Kidney tubule cell (primary cell): ENCODE measurements at regions not wholly inside any gene's neighbourhood (a gene's known extent, or its start where the extent isn't known, plus 50 kb on each side); places are given as distances from the start of the nearest gene placed in this dataset.
"Not testable (repeated sequence)": the region's sequence is repeated elsewhere in the genome, so short reads cannot be mapped to it uniquely, and the experiment has no call there.

Source experiments
- DNase-seq: peaks from one replicate; pipeline ENCODE4 v3.0.0-alpha.2; 2018; ENCODE audit warnings: low spot score

DNA sequence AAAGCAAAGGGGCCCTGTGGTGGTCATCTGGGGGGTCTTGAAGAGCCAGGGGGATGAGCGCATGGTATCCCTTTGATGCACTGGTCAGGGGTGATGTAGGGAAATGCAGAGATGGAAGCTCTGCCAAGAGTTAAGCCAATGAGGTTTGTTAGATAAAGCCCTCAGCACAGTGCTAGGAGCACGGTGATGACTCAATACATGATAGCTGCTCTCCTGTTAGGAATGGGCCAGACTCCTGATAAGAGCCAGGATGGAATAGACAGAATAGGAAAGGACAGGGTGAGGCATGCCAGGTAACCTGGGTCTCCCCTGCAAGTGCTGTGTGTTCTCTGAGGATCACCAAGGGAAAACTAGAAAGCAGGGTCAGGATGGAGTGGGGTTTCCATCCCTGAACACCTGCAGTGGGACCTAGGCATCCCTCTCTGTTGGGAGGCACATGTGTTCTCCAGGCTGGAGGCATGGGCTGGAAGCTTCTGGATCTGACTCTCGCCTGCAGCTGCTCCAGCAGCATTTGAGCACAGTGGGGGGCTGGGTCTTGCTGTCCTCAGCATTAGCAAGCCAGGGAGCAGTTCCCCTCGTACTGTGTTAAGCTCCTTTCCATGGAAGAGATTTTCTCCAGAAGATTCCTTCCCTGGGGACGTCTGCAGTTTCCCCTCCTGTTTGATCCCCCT, 71.8 kb upstream of the TIAM2 start:
- DNase-seq: no peak

DNA sequence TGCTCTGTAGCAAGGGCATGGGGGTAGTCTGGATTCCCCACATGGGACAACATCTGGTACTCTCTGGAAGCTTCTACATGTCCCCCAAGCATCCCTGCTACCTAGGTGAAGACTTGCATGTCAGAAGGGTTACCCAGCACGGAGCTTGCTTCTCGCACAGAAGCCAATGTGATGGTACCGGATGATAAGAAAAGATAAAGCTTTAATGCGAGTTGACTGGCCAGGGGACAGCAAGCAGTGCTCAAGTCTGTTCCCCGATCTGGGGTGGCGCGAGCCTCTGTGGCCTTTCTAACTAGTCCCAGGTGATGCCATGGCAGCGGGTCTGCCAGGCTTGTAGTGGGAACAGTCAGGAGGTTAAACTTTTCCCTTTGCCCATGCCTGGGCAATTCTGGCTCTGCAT, 70.0 kb upstream of the TIAM2 start:
- no peak for DNase-seq

DNA sequence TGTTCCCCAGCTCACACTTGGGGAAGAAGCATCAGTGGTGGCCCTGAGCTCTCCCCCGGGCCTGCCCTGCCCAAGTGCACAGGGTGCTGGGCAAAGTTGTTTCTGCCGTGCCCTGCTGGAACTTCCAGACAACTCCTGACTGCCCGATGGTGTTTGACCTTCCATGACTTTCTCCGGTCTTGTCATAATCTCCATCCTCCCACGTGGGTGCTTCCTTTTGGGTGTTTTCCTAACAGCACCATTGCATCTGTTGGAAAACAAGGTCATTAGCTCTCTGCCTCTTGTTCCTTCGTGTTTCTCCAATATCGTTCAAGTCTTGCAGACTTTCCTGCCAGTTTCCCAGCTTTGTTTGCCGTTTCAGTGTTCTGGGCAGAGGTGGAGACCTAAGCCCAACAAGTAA, 68.7 kb upstream of the TIAM2 start:
- no peak for DNase-seq

DNA sequence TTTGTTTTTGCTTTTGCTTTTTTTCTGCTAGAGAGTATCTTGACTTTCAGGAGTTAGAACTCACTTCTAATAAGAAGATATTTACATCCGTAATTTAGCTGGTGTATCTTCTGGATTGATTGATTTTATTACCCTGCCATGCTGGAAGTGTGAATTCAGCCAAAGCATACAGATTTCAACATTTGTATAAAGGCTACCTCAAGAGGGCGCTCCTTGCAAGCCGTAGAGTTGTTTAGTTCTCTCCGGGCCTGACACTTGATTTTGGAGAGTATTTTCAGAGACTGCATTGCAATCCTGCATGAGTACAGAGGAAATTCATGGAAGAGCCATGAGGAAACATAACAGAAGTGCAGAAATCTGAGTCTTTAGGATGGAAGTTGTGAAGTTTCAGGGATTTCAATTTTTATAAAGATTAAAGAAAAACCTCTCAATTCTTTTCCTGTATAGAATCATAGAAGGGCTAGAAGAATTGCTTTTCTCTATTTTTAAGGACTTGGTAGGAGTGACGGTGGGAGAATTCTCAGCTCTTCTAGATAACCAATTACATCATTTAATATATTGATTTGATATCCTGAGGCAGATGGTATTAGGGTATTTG, 66.7 kb upstream of the TIAM2 start:
- peak; percentile 68 for DNase-seq

DNA sequence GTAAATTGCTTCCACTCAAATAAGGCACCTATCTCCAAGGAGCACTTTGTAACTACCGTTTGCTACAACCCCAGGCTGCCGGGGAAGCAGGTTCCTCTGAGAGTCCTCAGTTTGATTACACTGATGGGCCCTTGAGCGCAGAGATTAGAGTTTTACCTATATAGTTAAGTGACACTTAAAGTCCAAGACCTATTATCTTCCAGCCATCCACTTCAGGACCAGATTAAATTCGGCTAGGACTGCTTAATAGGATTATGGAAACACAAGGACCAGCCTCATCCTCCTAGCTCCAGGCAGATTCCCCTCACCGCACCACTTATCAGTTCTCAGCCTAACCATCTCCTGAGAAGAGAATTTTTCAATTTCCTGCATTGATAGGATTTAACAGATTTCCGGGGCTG, 64.7 kb upstream of the TIAM2 start:
- DNase-seq: no peak

DNA sequence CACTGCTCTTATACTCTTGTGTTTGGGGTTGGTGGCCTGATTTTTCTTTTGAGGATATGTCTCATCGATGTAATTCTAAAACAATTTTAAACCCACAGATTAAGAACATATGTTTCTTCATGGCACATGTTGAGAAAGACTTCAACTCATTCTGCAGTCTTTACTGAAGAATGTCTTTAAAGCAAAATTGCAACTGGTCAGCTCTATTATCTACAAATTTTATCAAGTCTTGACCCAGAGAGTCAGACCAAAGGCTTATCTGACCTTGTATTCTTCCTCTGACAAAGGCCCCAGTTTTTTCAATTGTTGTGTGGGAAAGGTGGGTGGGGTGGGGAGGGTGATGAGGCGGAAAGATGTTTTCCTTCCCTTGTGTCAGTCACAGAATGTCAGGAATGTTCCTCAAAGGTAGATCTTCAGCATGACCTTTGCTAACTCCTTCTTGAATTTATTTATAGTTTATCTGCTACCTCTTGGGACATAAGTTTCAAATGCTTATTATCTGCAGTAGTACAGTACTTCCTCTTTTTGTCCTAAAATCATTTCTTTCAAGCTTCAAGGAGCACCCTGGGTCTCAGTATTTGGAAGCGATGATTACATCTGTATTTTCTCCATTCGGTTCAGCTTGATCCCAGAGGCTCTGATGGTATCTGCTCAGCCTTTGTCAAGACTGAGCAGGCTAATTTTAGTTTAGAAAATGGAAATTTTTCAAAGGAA, 63.2 kb upstream of the TIAM2 start:
- peak; percentile 51 for DNase-seq

DNA sequence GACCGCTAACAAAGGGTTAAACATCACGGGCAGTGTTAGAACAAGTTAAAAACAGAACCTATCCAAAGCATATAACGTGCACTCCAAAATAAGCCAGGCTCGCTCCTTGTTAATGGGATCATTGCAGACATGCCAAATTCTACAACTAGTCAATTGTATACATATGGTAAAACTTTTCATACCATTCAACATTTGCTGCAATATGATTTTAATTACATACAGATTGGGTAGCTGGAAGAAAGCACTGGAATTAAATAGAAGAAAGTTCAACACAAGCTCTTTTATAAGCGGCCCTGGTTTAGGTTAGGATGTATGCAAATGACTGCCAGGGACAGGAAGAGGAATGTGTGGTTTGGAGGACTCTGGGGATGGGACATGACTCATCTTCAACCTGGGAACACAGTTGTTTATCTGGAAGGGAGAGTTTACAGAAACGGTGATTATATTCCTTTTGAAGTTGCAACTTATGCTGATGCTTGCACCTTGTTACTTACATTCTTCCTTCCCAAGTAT, 62.5 kb upstream of the TIAM2 start:
- peak; percentile 70 for DNase-seq

DNA sequence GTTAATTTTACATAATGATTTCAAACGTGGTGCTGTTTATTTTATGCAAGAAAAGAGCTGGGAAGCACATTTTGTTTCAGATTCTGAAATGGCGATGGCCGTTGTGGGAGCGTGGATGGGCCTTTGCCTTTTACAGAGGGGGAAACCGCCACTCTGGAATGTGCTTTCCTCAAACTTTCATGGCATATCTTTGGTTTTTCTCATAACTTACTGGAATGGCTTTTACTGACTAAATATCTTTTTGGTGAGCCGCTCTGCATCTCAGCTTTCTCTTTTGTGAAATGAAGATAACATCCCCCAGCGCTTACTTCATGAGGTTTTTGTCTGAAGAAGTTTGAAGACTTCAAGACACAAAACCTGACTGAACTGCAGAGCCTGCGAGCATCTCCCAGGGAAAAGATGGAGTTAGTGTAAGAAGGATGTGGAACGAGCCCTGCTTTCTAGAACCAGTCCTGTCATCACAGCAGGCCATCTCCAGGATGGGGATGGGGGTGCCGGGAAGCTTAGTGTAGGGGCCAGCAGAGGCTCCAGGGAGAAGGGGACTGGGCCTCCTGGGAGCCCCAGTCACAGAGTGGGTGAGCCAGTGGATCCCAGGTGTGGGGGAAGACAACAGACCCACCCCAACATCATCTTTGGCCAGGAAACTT, 61.8 kb upstream of the TIAM2 start:
- DNase-seq: no peak

DNA sequence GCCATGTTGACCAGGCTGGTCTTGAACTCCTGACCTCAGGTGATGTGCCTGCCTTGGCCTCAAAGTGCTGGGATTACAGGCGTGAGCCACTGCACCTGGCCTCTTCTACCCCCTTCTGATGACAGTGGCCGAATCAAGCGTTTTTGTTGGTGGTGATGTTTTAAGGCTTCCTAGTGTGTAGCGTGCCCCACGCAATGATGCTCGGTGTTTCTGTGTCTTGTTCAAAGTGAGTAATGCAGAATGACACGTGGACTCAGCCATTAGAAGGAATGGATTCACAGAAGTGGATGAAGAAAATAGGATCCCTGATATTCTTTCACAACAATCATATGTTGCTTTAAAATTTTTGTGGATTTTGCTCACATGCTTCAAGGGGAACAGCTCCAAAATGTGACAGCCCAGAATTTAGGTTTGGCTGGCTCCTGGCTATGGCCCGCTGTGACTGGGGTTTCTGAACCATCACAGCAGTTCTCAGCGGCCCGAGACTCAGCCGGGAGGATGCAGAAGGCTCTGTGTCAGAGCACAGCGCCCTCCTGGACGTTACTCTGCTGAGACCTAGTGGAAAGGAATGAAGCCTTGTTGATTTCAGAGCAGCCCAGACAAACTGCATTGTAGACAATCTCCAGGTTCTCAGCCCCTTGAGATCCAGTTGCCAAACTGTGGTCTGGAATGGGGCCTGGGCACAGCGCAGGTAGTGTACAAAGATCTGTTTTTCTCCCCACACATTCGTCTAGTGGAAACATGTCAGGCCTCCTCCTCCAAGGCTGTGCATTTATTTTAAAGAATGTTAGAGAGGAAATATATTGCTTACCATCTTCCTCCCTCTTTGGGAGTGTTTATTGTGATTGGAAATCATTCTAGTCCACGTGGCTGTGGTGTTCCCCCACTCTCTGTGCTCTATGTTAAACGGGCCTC, 57.6 kb upstream of the TIAM2 start:
- DNase-seq: peak; percentile 49

DNA sequence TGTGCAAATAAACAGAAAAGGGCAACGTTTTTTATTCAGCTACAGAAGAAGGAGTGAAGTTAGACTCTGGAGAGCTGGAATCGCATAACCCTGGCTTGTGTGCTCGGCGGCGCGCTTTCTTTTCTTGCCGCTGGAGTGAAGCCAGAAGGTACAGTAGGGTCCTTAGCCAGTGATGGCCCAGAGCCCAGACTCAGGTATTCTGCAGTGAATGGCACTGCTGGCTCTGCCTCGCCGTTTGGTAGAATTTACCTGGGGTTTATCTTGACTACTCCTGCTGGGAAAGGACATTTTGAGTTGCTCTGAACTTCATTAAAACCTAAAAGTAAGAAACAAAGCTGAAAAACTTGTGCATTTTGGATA, 56.9 kb upstream of the TIAM2 start:
- DNase-seq: no peak

DNA sequence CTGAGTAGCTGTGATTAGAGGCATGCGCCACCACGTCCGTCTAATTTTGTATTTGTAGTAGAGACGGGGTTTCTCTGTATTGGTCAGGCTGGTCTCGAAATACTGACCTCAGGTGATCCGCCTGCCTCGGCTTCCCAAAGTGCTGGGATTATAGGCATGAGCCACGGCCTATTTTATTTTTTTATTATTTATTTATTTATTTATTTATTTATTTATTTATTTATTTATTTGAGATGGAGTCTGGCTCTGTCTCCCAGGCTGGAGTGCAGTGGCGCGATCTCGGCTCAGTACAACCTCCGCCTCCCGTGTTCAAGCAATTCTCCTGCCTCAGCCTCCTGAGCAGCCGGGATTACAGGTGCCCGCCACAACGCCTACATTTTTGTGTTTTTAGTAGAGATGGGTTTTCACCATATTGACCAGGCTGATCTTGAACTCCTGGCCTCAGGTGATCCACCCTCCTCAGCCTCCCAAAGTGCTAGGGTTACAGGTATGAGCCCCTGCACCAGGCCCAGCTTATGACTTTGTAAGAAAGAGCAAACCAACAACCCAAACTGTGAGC, 56.3 kb upstream of the TIAM2 start:
- not testable (repeated sequence) for DNase-seq

DNA sequence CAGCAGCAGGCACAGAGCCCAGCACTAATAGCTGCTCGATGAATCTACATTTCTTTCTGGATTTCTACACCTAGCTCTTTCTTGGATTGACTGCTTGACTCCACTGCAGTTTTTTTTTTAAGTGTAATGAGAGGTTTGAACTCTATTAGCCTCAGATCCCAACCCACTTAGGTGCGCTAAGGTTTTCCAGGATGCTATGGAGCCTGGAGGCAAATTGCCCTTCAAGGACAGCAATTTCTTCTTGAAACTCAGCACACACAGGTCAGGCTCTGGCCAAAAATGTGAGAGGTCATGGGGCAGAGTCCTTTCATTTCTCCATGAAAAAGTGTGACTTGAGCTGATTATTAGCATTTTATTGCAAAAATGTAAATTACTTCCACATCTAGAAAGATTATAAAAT, 52.3 kb upstream of the TIAM2 start:
- no peak for DNase-seq

DNA sequence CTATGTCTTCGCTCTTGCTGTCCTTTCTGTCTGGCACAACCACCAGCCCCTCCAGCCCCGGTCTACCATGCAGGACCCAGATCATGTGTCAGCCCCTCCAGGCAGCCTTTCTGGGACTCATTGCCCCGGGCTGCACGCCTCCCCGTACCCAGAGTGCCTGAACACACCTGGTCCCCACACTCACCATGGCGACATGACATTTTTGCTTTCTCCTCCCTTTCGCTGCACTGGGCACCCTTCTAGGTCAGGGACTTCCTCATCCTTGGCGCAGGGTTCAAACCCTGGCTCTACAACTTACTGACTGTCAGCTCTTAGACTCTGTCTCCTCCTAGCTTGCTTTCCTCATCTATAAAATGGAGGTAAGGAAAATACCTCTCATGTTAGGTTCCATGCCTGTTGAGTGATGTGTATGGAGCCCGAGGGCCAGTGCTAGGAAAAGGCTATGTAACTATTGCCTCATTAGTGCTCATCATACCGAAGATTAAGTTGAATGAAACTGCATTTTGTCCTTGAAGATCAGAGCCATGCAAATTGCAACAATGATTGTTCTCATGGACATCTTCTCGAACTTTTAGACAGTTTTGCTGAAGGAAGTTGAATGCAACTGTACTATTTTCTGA, 49.7 kb upstream of the TIAM2 start:
- DNase-seq: no peak
